Suprapubic skin (tissue), 4 donors: ENCODE measurements at regions not wholly inside any gene's neighbourhood (a gene's known extent, or its start where the extent isn't known, plus 50 kb on each side); places are given as distances from the start of the nearest gene placed in this dataset.

Experiments
- EP300 ChIP-seq: sonication (generic); formaldehyde crosslinking; IDR thresholded peaks from one replicate; pipeline ENCODE4 v1.6.1; 2017; ENCODE audit warnings: antibody characterized with exemption
- POLR2A ChIP-seq, 2 donors: fragments of 450-650 bp; IDR thresholded peaks; one replicate each; pipeline ENCODE4 v1.6.1; 2017; ENCODE audit warnings: antibody characterized with exemption in 2 of 2, mild to moderate bottlenecking in 2 of 2, moderate library complexity in 2 of 2
- POLR2AphosphoS5 ChIP-seq, 3 donors: sonication (generic); formaldehyde crosslinking; IDR thresholded peaks; one replicate each; pipeline ENCODE4 v1.6.1; 2017; ENCODE audit warnings: antibody characterized with exemption in 3 of 3
- TF ChIP-seq, protein P1 (sequence below), 2 donors: fragments of 200-600 bp in 1 of 2; fragments of 450-650 bp in 1 of 2; sonication (generic) in 1 of 2; IDR thresholded peaks; one replicate each; pipeline ENCODE4 v1.5.1; 2016 to 2019; ENCODE audit warnings: antibody characterized with exemption in 2 of 2, mild to moderate bottlenecking in 1 of 2, moderate library complexity in 1 of 2

DNA sequence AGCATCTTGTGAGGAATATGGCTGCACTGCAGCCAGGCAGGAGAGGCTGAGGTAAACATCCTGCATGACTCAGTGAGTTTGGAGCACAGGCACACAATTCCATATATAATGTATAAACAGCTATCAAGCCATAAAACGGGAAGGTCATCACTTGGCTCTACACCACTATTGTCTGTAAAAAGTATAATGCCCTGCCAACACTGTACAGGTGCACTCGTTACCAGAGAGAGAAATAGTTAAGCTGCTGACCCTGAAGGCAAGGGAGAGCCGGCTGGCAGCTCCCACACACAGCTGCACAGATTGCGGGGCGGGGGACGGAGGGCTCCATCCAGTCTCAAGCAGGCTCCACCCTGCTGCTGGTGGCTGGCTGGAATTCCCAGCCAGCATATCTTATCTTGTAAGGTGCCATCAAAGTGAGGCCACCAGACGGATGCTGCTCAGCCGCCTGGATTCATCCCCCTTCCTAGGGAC lies 668.1 kb downstream of the SLITRK5 start:
- no peak for TF ChIP-seq POLR2AphosphoS5 (IDR thresholded peaks at IDR 0.05)
- TF ChIP-seq, protein P1, sequence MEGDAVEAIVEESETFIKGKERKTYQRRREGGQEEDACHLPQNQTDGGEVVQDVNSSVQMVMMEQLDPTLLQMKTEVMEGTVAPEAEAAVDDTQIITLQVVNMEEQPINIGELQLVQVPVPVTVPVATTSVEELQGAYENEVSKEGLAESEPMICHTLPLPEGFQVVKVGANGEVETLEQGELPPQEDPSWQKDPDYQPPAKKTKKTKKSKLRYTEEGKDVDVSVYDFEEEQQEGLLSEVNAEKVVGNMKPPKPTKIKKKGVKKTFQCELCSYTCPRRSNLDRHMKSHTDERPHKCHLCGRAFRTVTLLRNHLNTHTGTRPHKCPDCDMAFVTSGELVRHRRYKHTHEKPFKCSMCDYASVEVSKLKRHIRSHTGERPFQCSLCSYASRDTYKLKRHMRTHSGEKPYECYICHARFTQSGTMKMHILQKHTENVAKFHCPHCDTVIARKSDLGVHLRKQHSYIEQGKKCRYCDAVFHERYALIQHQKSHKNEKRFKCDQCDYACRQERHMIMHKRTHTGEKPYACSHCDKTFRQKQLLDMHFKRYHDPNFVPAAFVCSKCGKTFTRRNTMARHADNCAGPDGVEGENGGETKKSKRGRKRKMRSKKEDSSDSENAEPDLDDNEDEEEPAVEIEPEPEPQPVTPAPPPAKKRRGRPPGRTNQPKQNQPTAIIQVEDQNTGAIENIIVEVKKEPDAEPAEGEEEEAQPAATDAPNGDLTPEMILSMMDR (IDR thresholded peaks at IDR 0.05): no peak
- TF ChIP-seq POLR2A (IDR thresholded peaks at IDR 0.05): no peak
- TF ChIP-seq EP300: no peak
